ENCODE measurements at regions not wholly inside any gene's neighbourhood (a gene's known extent, or its start where the extent isn't known, plus 50 kb on each side); places are given as distances from the start of the nearest gene placed in this dataset.

GRCh38 chr9:13001989-13002580, 227.3 kb downstream of the LURAP1L start:
- Histone ChIP-seq H3K9me3 (0 out of 3 replicates have a peak, but pooled peaks cover 5% of the 10 kb centered on the region), H3K4me3 (no peak overlapping the region), H3K4me2 (peak overlapping the region; percentile 19; the same call in 1 of the 3 replicates), H3K4me1 (no peaks in the 10 kb centered on the region), H3K27ac (no peak overlapping the region)
- WGBS (ENCODE audit: missing lambda C conversion rate): 33% methylated on average over 4 of the region's 4 CpGs
- 0 out of 6 replicates have a peak, but pooled peaks of 1 of the 2 experiments have one; percentile 19 for ATAC-seq
- no peak for DNase-seq (ENCODE audit: low read depth in 1 of 2, low spot score in 1 of 2)
- TF ChIP-seq ZFP36 (IDR thresholded peaks at IDR 0.05; ENCODE audit: borderline replicate concordance, partially characterized antibody) (no peak), EHMT2 (IDR thresholded peaks at IDR 0.05; ENCODE audit: low read depth) (no peak), CHD2 (IDR thresholded peaks at IDR 0.05; ENCODE audit: low read length, partially characterized antibody) (no peak), FOXS1 (CRISPR knock-in tag; IDR thresholded peaks at IDR 0.05) (no peak), E2F6 (IDR thresholded peaks at IDR 0.05; ENCODE audit: borderline replicate concordance, low read depth) (no peak), MAFK (IDR thresholded peaks at IDR 0.05; ENCODE audit: partially characterized antibody) (no peak), RNF2 (IDR thresholded peaks at IDR 0.05; ENCODE audit: borderline replicate concordance, low read depth) (no peak)
- FAIRE-seq: no peak
- ChIA-PET CTCF (interaction anchor here (1.2 kb wide), 1 partner anchor 12 kb away, joined by 3 read pairs; no protein-coding TSS in a partner anchor), POLR2A (no interaction called here)

DNA sequence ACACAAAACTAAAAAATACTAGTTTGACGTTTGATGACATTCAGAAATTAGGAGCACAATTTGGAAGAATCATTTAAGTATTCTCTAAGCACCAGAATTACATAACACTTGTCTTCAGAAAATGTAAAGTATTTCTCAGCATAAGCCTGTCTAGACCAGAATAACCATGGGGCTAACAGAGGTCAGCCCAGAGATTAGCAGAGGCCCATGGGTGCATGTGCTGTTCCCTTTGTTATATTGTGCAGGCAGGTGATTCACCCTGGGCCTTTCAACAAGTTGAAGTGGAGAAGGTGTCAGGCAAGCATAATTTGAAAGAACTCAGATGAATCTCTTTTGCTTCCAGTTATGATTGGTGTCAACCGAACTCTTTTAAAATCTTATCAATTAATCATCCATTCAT, 227.9 kb downstream of the LURAP1L start:
- TF ChIP-seq RAD21 (conservative IDR thresholded peaks at IDR 0.05 in 1 of 2, IDR thresholded peaks at IDR 0.05 in 1 of 2) (no peak), GATA3 (IDR thresholded peaks at IDR 0.05; ENCODE audit: borderline replicate concordance) (no peak), MAZ (IDR thresholded peaks at IDR 0.05; ENCODE audit: borderline replicate concordance, low read depth, low read length) (no peak)
- FAIRE-seq: no peak
- H3K4me2 ChIP-seq: no peak overlapping the region
- 0 out of 3 replicates have a peak, but pooled peaks cover 5% of the 10 kb centered on the region for H3K9me3 ChIP-seq
- ChIA-PET POLR2A (no interaction called here), CTCF (interaction anchor here (1.2 kb wide), 1 partner anchor 12 kb away, joined by 3 read pairs; no protein-coding TSS in a partner anchor)
- 50% methylated on average over 2 of the region's 2 CpGs for WGBS (ENCODE audit: missing lambda C conversion rate)
- no peak for DNase-seq (ENCODE audit: low read depth in 1 of 2, low spot score in 1 of 2)
- H3K27ac ChIP-seq: no peak overlapping the region
- no peaks in the 10 kb centered on the region for H3K4me1 ChIP-seq
- no peak overlapping the region for H3K4me3 ChIP-seq
- no peak for ATAC-seq

- DNase-seq (ENCODE audit: low read depth in 1 of 2, low spot score in 1 of 2): no peak
- no peaks in the 10 kb centered on the region for H3K4me1 ChIP-seq
- ATAC-seq: no peak
- H3K9me3 ChIP-seq: peaks cover 3% of the 10 kb centered on the region; the same call in 1 of the 3 replicates
- POLR2A ChIA-PET: no interaction called here
- no peak overlapping the region for H3K27ac ChIP-seq
- no peak overlapping the region for H3K4me2 ChIP-seq
- 74% methylated on average over 2 of the region's 2 CpGs for WGBS (ENCODE audit: missing lambda C conversion rate)
- no peak for FAIRE-seq
- TF ChIP-seq FOXS1 (CRISPR knock-in tag; IDR thresholded peaks at IDR 0.05): no peak
- H3K4me3 ChIP-seq: no peak overlapping the region
- CTCF ChIA-PET: interaction anchor here (1.0 kb wide), 1 partner anchor 25 kb away, joined by 3 read pairs; no protein-coding TSS in a partner anchor
These were observed 235.1 kb downstream of the LURAP1L start for GRCh38 chr9:13009871-13010270.

DNA sequence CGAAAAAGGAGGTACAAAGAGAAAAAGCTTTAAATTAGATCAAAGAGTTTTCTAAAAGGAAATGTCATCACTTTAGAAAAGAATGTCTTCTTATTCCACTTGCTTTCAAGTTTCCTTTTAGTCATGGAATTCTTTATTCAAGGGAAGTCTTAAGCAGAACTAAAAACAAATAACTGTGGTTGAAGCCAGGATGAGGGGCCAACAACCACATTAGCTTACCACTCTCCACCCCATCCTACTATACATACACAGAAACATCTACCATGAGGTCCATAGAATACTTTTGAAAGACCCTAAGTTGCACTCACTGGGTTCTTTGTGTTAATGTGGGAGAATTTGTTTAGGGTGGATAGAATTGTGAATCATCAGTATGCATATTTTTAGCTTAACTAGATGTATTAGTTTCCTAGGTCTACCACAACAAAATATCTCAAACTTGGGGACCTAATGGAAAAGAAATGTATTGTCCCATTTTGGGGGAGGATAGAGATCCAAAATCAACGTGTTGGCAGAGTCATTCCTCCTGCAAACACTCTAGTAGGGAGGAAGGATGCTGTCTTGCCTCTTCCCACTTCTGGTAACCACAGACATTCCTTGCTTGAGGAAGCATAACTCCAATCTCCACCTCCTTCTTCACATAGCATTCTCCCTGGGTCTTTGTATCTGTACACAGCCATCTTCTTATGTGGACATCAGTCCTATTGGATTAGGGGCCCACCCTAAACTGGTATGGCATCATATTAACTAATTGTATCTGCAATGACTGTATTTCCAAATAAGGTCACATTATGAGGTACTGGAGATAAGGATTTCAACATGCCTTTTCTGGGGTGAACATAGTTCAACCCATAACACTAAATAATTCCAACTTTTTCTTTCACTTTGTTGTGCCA, 239.4 kb downstream of the LURAP1L start:
- FAIRE-seq (no peak), DNase-seq (ENCODE audit: low read depth in 1 of 2, low spot score in 1 of 2) (no peak), ATAC-seq (no peak)
- no peak overlapping the region for H3K4me2 ChIP-seq
- no peaks in the 10 kb centered on the region for H3K4me1 ChIP-seq
- no peak overlapping the region for H3K27ac ChIP-seq
- no peaks in the 10 kb centered on the region; the same call in 2 of the 3 replicates for H3K9me3 ChIP-seq
- POLR2A ChIA-PET: no interaction called here
- no peak overlapping the region for H3K4me3 ChIP-seq
- TF ChIP-seq, protein P1, sequence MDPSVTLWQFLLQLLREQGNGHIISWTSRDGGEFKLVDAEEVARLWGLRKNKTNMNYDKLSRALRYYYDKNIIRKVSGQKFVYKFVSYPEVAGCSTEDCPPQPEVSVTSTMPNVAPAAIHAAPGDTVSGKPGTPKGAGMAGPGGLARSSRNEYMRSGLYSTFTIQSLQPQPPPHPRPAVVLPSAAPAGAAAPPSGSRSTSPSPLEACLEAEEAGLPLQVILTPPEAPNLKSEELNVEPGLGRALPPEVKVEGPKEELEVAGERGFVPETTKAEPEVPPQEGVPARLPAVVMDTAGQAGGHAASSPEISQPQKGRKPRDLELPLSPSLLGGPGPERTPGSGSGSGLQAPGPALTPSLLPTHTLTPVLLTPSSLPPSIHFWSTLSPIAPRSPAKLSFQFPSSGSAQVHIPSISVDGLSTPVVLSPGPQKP (IDR thresholded peaks at IDR 0.05; ENCODE audit: low read depth, low read length): no peak
- TF ChIP-seq, protein P2, sequence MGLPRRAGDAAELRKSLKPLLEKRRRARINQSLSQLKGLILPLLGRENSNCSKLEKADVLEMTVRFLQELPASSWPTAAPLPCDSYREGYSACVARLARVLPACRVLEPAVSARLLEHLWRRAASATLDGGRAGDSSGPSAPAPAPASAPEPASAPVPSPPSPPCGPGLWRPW (IDR thresholded peaks at IDR 0.05): no peak
- TF ChIP-seq MAX (IDR thresholded peaks at IDR 0.05) (no peak), EP300 (IDR thresholded peaks at IDR 0.05) (no peak), POLR2A (IDR thresholded peaks at IDR 0.05; ENCODE audit: low read length) (no peak), MYC (IDR thresholded peaks at IDR 0.05; ENCODE audit: borderline replicate concordance, low read length) (no peak), CHD2 (IDR thresholded peaks at IDR 0.05; ENCODE audit: low read length, partially characterized antibody) (no peak), RCOR1 (IDR thresholded peaks at IDR 0.05; ENCODE audit: low read depth, low read length) (no peak), EHF (CRISPR knock-in tag; IDR thresholded peaks at IDR 0.05) (no peak)
- 0% methylated on average over 2 of the region's 2 CpGs for WGBS (ENCODE audit: missing lambda C conversion rate)
- CTCF ChIA-PET: no interaction called here

Measured in A549 (cell line).